ENCODE measurements at regions not wholly inside any gene's neighbourhood (a gene's known extent, or its start where the extent isn't known, plus 50 kb on each side); places are given as distances from the start of the nearest gene placed in this dataset.

GRCh38 chr7:25889765-25890164 is 262.2 kb upstream of the NFE2L3 start:
- DNase-seq (ENCODE audit: low read depth): no peak

DNA sequence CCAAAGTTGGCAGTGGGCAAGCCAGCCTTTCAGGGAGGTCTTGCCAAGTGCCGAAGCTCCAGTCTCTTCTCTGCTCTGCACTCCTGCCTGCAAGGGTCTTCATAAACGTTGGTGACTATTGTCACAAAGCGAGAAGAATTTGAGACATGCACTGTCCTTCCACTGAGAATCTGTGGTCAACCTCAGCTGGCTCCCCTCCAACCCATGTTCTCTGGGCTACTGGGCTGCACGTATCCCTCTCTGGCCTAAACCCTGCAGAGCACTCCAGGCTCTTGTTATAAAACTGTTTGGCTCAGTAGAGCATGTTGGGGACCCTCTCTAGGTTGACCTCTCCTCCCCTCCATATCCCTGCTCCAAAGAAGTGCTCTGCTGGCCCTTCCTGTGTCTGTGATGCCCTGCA is 260.4 kb upstream of the NFE2L3 start:
- DNase-seq (ENCODE audit: low read depth): no peak

DNA sequence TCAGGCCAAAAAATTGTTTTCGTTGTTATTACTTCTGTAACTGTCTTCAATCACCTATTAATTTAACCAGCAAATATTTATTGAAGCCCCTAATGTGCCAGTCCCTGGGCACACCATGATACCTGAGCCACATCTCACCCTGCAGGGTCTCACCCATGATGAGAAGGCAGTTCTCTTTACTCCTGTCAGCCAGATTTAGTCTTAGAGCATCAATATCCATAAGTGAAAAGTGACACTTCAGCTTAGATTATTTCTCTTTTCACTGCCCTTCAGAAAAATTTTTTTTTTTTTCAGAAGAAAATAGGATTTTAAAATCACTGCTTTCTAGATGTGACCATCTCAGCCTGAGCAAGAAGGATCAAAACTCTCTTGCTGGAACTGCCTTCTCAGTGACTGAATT is 258.6 kb upstream of the NFE2L3 start:
- DNase-seq (ENCODE audit: low read depth): no peak

DNA sequence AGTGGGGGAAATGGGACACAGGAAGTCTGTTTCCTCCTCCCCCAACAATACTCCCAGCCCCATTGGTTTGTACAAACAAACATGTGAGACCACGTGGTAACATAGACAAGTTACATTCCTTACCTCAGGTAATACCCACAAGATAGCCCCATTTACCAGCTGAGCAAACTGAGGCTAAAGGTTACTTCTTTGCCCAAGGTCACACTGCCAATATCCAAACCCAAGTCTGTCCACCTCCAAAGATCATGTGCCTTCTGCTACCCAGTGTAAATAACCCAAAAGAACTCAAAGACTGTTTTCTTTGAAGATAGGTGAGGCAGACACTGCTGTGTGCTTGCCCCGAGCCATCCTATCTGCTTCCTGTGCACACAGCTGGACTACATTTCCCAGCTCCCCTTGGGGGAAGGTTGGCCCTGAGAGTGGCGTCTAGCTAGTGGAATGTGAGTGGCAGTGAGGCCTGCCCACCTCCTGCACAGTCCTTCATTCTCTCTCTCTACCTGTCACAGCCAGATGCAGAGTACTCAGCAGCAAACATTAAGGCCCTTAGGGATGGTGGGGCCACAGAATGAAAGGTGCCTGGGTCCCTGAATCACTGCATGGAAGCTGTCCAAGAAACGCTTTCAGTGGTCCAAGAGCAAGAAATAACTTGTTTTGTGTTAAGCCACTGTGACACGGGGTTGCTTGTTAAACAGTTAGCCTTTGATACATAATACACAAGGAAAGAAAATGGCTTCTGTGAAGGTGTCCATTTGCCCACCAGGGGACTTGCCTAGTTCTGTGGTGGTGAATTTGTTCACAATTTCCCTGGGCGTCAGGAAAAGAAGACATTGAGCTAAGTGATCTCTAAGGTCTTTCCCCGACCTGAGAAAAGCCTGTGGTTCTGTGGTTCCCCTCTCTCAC is 257.7 kb upstream of the NFE2L3 start:
- no peak for DNase-seq (ENCODE audit: low read depth)

- DNase-seq (ENCODE audit: low read depth): peak; percentile 51
Observed at GRCh38 chr7:25894902-25895791, 256.9 kb upstream of the NFE2L3 start.

DNA sequence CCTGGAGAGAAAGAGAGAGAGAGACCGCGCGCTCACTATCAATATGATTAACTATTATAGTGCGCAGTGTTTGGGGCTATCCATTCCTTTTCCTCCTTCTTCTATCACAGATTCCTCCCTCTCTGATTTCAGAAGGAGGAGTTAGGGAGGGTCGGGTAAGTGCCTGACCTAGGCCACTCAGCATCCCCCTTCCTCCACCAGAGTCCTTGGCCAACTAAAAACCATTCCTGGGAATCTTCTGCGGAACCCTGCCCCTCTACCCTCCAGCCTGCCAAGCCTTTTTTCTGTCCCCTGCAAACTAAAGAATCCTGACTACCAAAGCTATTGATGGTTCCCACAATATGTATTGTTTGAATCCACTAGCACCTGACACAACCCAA is 256.2 kb upstream of the NFE2L3 start:
- DNase-seq (ENCODE audit: low read depth): no peak

DNA sequence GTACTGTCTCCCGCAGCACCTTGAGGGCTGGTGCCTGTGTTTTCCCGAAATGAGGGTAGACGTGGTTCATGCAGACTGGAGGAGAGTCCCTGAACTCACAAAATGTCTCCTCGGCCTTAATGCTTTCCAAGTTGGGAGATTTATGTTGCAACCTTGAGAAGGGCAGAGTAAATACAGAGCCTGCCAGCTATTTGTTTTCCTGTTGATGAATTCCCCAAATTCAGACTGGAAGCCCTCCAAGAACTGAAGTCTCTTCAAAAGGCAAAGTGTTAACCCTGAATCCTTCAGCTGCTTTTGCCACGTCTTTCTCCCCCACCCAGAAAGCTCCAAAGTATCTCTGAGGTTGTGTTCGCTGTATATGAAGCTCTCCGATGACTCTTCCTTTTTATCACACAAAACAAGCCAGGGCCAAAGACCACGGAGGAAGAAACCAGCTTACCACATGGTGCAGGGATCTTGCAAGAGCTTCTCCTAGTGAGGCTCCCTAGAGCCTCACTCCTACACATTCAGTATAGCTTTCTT is 254.7 kb upstream of the NFE2L3 start:
- no peak for DNase-seq (ENCODE audit: low read depth)

GRCh38 chr7:25900245-25900644 is 251.8 kb upstream of the NFE2L3 start:
- DNase-seq (ENCODE audit: low read depth): no peak

DNA sequence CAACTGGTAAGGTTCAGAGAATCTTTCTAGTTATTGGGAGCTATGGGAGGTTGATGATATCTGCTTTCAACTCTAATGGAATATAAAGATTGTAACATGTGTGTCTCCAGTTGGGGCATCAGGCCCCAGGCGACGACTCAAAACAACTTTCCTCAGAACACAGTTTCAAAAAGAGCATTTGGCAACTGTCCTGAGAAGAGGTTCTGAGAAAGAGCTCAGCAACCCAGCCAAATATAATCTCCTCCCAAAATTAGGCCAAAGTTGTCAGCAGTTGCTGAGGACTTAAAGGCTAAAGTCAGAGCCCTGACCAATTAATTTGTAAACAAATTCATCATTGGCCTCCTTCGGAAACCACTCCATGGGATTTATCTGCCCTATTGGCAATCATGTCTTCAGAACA is 251.1 kb upstream of the NFE2L3 start:
- DNase-seq (ENCODE audit: low read depth): no peak

DNA sequence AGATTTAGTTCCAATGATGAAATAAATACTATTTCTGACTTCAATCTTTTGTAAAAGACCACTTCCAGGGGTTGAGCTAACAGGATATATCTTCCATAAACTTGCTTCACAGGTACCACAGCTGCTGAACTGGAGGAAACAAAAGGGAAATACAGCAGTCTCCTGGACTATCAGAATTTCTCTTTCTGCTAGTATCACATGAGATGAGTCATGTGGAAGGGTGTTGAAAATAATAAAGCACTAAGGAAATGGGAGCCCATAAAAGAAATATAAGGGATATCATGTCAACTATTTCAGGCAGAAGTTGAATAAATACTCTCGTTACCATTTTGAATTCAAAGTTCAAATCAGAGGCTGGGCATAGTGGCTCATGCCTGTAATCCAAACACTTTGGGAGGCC is 250.3 kb upstream of the NFE2L3 start:
- DNase-seq (ENCODE audit: low read depth): no peak

DNA sequence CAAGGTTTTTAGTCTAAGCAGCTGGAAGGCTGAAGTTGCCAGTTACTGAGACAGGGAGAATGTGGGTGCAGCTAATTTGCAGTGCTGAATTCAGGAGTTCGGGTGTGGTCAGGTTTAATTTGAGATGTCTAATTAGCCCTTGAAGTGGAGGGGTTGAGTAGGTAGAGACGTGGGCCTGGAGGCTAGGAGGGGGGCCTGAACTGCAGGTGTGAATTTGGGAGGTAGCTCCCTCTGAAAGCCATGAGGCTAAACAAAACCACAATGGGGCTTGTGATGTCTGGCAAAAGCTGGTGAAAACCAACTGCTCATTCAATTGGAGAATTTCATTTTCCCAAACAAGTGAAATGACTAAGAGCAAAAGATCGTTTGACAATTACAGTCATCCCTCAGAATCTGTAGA is 246.0 kb upstream of the NFE2L3 start:
- DNase-seq (ENCODE audit: low read depth): no peak

- no peak for DNase-seq (ENCODE audit: low read depth)
Observed at GRCh38 chr7:25906760-25907159, 245.2 kb upstream of the NFE2L3 start.

GRCh38 chr7:25907214-25907613 is 244.8 kb upstream of the NFE2L3 start:
- no peak for DNase-seq (ENCODE audit: low read depth)

DNA sequence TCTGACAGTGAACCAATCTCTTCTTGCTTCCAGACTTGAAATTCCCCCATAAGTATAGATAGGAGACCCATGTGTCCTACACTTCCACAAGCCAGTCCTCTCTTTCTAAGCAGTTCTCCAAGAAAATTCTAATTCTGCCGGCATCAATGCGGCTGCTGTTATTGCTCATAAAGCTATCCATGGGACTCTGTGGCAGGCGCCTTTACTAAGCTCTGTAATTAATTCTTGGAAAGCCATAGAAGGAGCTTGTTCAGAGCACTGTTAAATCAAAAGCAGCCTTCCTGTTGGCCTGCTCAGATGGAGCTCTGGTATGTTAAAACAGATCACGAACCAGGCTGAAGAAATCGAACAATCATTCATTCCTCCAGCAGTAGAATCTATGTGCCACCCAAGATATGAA is 244.3 kb upstream of the NFE2L3 start:
- DNase-seq (ENCODE audit: low read depth): no peak

- no peak for DNase-seq (ENCODE audit: low read depth)
Observed at GRCh38 chr7:25908154-25908949, 243.6 kb upstream of the NFE2L3 start.

DNA sequence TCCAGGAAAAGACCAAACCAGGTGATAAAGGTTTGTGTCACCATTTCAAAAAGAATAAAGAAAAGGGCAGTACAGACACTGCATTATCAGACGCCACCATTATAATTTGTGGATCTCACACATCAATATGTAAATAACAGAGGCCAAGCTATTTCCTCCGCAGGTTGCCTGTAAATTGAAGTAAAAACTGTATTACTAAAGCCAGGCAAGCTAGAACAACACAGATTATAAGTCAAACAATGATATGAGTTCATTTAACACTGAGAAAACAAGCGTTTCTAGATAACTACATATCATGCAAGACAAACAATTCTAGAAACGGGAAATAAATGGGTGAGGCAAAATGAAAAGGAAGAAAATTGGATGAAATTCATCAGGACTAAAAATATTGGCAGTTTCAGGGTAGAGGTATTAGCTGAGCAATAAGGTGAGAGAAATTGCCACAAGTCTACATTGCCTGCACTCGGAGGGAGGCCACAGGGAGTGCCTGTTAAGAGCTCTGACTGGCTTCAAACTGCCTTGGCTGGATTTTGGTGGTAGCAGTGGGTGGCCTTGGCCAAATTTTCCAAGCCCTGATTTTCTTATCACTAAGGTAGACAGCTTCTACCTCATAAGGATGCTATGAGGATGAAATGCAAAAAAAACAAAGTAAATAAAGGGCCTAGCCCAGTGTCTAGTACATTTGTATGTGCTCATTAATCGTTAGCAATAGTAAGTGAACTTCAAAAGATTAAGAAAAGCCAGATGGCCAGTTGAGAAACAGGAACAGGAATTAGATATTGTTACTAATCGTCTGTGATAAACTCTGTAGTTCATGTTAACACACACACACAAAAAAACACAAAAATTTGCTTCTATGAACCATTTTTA is 240.0 kb upstream of the NFE2L3 start:
- DNase-seq (ENCODE audit: low read depth): no peak

- no peak for DNase-seq (ENCODE audit: low read depth)
Observed at GRCh38 chr7:25913598-25914224, 238.3 kb upstream of the NFE2L3 start.

GRCh38 chr7:25918731-25919130 is 233.3 kb upstream of the NFE2L3 start:
- DNase-seq (ENCODE audit: low read depth): no peak

DNA sequence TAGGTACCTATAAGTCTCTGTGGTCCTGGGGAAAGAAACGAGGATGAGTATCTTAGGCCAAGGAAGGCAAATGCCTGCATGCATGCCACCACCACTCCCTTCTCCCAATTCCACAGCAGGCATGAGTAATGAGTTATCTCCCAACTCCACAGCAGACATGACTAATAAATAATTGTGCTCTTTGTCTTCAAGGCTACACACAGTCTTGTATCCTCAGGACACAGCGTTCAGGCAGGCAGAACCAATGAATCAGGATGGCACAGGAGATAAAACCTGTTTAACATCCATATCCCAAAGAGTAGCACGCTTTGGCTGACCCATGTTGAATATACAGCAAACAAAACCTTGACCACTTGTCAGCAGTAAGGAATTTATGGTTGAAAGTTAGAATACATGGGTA is 229.7 kb upstream of the NFE2L3 start:
- no peak for DNase-seq (ENCODE audit: low read depth)

DNA sequence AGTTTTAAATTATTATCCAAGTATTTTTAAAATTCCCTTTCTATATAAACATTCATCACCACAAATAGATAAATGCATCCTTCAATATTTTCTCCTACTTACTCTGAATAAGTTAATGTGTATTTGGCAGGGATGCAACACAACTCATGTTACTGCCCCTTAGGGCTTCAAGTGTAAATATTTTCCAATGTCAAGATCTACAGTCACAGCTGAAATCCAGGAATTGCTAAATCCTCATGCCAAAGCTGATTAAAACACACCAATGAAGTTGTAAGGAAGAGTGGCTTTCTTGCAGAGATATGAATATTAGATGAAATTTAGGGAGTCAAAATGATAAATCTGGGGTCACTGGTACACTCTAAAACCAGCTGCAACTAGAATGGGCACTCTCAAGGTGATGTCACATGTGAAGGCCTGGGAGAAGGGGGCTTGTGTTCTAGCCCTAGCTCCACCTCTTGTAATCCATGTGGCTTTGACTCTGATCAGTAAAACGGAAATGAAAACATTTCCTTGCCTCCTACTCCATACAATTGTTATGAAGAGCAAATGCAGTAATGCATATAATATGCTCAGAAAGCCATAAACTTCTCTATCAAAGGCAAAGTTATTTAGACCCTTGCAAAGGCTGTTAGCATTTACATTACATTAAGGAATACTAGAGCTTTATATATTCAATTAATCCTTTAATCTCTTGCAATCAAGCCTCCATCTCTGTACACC is 228.1 kb upstream of the NFE2L3 start:
- DNase-seq (ENCODE audit: low read depth): no peak
